HG03064 (cell line): ENCODE measurements at regions not wholly inside any gene's neighbourhood (a gene's known extent, or its start where the extent isn't known, plus 50 kb on each side); places are given as distances from the start of the nearest gene placed in this dataset.
"Not testable (repeated sequence)": the region's sequence is repeated elsewhere in the genome, so short reads cannot be mapped to it uniquely, and the experiment has no call there.

Source experiments
- ATAC-seq: cut with Tn5 transposase; IDR thresholded peaks from one replicate; pipeline ENCODE4 v1.9.1; 2021; ENCODE audit warnings: low read depth; ENCODE audit not compliant: unreplicated experiment

- no peak for ATAC-seq
Measured at GRCh38 chr18:993560-993959, 88.9 kb downstream of the ADCYAP1 start.

GRCh38 chr18:995629-996028 lies 91.0 kb downstream of the ADCYAP1 start:
- no peak for ATAC-seq

GRCh38 chr18:997499-997898 lies 92.8 kb downstream of the ADCYAP1 start:
- no peak for ATAC-seq

- no peak for ATAC-seq
Measured at GRCh38 chr18:998936-999335, 94.3 kb downstream of the ADCYAP1 start.

GRCh38 chr18:1002653-1003178 lies 98.0 kb downstream of the ADCYAP1 start:
- ATAC-seq: no peak

- no peak for ATAC-seq
Measured at GRCh38 chr18:1003499-1003898, 98.8 kb downstream of the ADCYAP1 start.

- no peak for ATAC-seq
Measured at GRCh38 chr18:1006304-1006703, 101.6 kb downstream of the ADCYAP1 start.

GRCh38 chr18:1006965-1007364 lies 102.3 kb downstream of the ADCYAP1 start:
- ATAC-seq: no peak

GRCh38 chr18:1011349-1011748 lies 106.7 kb downstream of the ADCYAP1 start:
- no peak for ATAC-seq

GRCh38 chr18:1012775-1013174 lies 108.1 kb downstream of the ADCYAP1 start:
- ATAC-seq: no peak

- no peak for ATAC-seq
Measured at GRCh38 chr18:1013951-1014350, 109.3 kb downstream of the ADCYAP1 start.

- no peak for ATAC-seq
Measured at GRCh38 chr18:1014509-1014908, 109.8 kb downstream of the ADCYAP1 start.

GRCh38 chr18:1014951-1015624 lies 110.4 kb downstream of the ADCYAP1 start:
- ATAC-seq: no peak

- no peak for ATAC-seq
Measured at GRCh38 chr18:1015777-1016176, 111.1 kb downstream of the ADCYAP1 start.

- ATAC-seq: no peak
Measured at GRCh38 chr18:1017227-1018058, 112.8 kb downstream of the ADCYAP1 start.

- no peak for ATAC-seq
Measured at GRCh38 chr18:1018181-1018681, 113.6 kb downstream of the ADCYAP1 start.

- ATAC-seq: no peak
Measured at GRCh38 chr18:1019191-1019590, 114.5 kb downstream of the ADCYAP1 start.

GRCh38 chr18:1020731-1021344 lies 116.2 kb downstream of the ADCYAP1 start:
- ATAC-seq: no peak

- no peak for ATAC-seq
Measured at GRCh38 chr18:1026930-1027329, 122.3 kb downstream of the ADCYAP1 start.

- not testable (repeated sequence) for ATAC-seq
Measured at GRCh38 chr18:1033092-1033491, 128.4 kb downstream of the ADCYAP1 start.

- ATAC-seq: no peak
Measured at GRCh38 chr18:1034971-1035370, 130.3 kb downstream of the ADCYAP1 start.
